PC-3 (cell line): ENCODE measurements at regions not wholly inside any gene's neighbourhood (a gene's known extent, or its start where the extent isn't known, plus 50 kb on each side); places are given as distances from the start of the nearest gene placed in this dataset.

Source experiments
- ATAC-seq: fragments of 200-7000 bp; cut with Tn5 transposase; 2 replicates; pipeline ENCODE4 v1.9.1; 2020; ENCODE audit warnings: mild to moderate bottlenecking, moderate library complexity
- BruUV-seq: library from RNA; stranded (reverse); fragments of 400-500 nt; replicated peaks from 2 replicates; lab custom pipeline; 2021; lab: Mats Ljungman, UMichigan
- CTCF ChIA-PET: fragments of 300-600 bp; sonication (Branson Sonifier 250); formaldehyde crosslinking; loops from one replicate; lab custom pipeline; 2022; ENCODE audit warnings: antibody characterized with exemption; lab: Charles Lee
- POLR2A ChIA-PET: fragments of 300-600 bp; sonication (Branson Sonifier 250); formaldehyde crosslinking; loops from one replicate; lab custom pipeline; 2022; ENCODE audit warnings: antibody characterized with exemption; ENCODE audit not compliant: unreplicated experiment; lab: Charles Lee
- DNase-seq: peaks from one replicate; pipeline ENCODE4 v3.0.0-alpha.2; 2015
- H2AFZ ChIP-seq: fragments of 300-600 bp; sonication (generic); 2 replicates; pipeline ENCODE4 v1.6.0; 2016; ENCODE audit warnings: antibody characterized with exemption, low read length
- H3F3A ChIP-seq: fragments of 300-600 bp; sonication (generic); one replicate; pipeline ENCODE4 v1.6.0; 2017; ENCODE audit warnings: antibody characterized with exemption, low read length, control low read depth, mild to moderate bottlenecking; ENCODE audit not compliant: unreplicated experiment
- H3K27ac ChIP-seq: fragments of 300-600 bp; sonication (generic); 2 replicates; pipeline ENCODE4 v1.5.1; 2016; ENCODE audit warnings: mild to moderate bottlenecking, low read length
- H3K27me3 ChIP-seq: fragments of 300-600 bp; sonication (generic); 2 replicates; pipeline ENCODE4 v1.6.1; 2016; ENCODE audit warnings: low read length, mixed read lengths
- H3K36me3 ChIP-seq: fragments of 300-600 bp; sonication (generic); 2 replicates; pipeline ENCODE4 v1.6.1; 2016; ENCODE audit warnings: low read depth, mixed run types, low read length, mixed read lengths
- H3K4me1 ChIP-seq: fragments of 300-600 bp; sonication (generic); 2 replicates; pipeline ENCODE4 v1.5.1; 2016; ENCODE audit warnings: low read length; ENCODE audit not compliant: insufficient read depth
- H3K4me2 ChIP-seq: fragments of 300-600 bp; sonication (generic); 2 replicates; pipeline ENCODE4 v1.6.0; 2016; ENCODE audit warnings: low read length
- H3K4me3 ChIP-seq: fragments of 300-600 bp; sonication (generic); 2 replicates; pipeline ENCODE4 v1.5.1; 2016; ENCODE audit warnings: mild to moderate bottlenecking, low read length, mixed read lengths
- H3K79me2 ChIP-seq: fragments of 300-600 bp; sonication (generic); 2 replicates; pipeline ENCODE4 v1.6.1; 2017; ENCODE audit warnings: low read length, mixed read lengths
- H3K9ac ChIP-seq: fragments of 300-600 bp; sonication (generic); 2 replicates; pipeline ENCODE4 v1.6.0; 2016; ENCODE audit warnings: mild to moderate bottlenecking, low read length
- H3K9me2 ChIP-seq: fragments of 300-600 bp; sonication (generic); replicated peaks from 2 replicates; pipeline ENCODE4 v1.6.1; 2016; ENCODE audit warnings: mixed run types, low read length, mixed read lengths
- H3K9me3 ChIP-seq: fragments of 300-600 bp; sonication (generic); 2 replicates; pipeline ENCODE4 v1.6.1; 2016; ENCODE audit warnings: low read length, mixed read lengths
- H4K20me1 ChIP-seq: fragments of 300-600 bp; sonication (generic); 2 replicates; pipeline ENCODE4 v1.6.1; 2016; ENCODE audit warnings: low read length, mixed read lengths
- CTCF ChIP-seq: fragments of 300-600 bp; sonication (generic); conservative IDR thresholded peaks from 2 replicates; pipeline ENCODE4 v1.5.1; 2017; ENCODE audit warnings: antibody characterized with exemption, low read depth, mild to moderate bottlenecking, low read length
- EZH2 ChIP-seq: fragments of 300-600 bp; sonication (generic); IDR thresholded peaks from one replicate; pipeline ENCODE4 v1.6.1; 2017; ENCODE audit warnings: antibody characterized with exemption, mild to moderate bottlenecking, low read length; ENCODE audit not compliant: unreplicated experiment
- EZH2phosphoT487 ChIP-seq: fragments of 300-600 bp; sonication (generic); IDR thresholded peaks from 2 replicates; pipeline ENCODE4 v1.6.1; 2018; ENCODE audit warnings: mild to moderate bottlenecking, antibody characterized with exemption, low read length, borderline replicate concordance
- intact Hi-C: fragments of 100-400 bp; cut with micrococcal nuclease; formaldehyde crosslinking; loops from 2 replicates; pipeline ENCODE4 v1.9.0; 2023

- no peaks in the 10 kb centered on the region for H3K9me2 ChIP-seq
- CTCF ChIA-PET, result no interaction called here
- no peak for DNase-seq
- no peaks in the 10 kb centered on the region for H3F3A ChIP-seq
- H3K27ac ChIP-seq, result no peak overlapping the region
- H2AFZ ChIP-seq, result no peak overlapping the region
- no peaks in the 10 kb centered on the region for H3K36me3 ChIP-seq
- intact Hi-C loops, result no loop called here
- peaks cover 11% of the 10 kb centered on the region; the same call in 1 of the 2 replicates for H3K27me3 ChIP-seq
- H3K79me2 ChIP-seq, result no peaks in the 10 kb centered on the region
- no peak for ATAC-seq
- no peaks in the 10 kb centered on the region for H3K9me3 ChIP-seq
- H3K9ac ChIP-seq, result no peak overlapping the region
- no peak overlapping the region for H3K4me2 ChIP-seq
- H3K4me1 ChIP-seq, result peaks cover 24% of the 10 kb centered on the region
- no TSS peak for BruUV-seq
- POLR2A ChIA-PET, result interaction anchor here (0.6 to 0.7 kb wide), 2 partner anchors 78 to 81 kb away, joined by 3 read pairs; no protein-coding TSS in a partner anchor
- TF ChIP-seq CTCF (no peak), EZH2phosphoT487 (no peak), EZH2 (no peak)
- H3K4me3 ChIP-seq, result no peak overlapping the region
- H4K20me1 ChIP-seq, result no peaks in the 10 kb centered on the region
These were observed 55.6 kb upstream of the STXBP5L start for GRCh38 chr3:120852412-120852811.

DNA sequence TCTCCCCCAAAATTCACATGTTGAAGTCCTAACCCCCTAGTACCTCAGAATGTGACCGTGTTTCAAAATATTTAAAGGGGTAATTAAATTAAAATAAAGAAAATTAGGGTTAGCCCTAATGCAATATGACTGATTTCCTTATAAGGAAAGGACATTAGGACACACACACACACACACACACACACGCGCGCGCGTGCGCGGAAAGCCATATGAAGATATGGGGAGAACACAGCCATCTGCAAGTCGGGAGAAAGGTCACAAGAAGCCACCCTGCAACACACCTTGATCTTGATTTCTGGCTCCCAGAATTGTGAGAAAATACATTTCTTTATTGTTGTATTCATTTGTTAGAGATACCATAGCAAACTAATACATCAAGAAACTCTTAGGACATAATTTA lies 54.6 kb upstream of the STXBP5L start:
- Histone ChIP-seq H3K4me2 (no peak overlapping the region), H3K9me3 (no peaks in the 10 kb centered on the region), H3K9ac (no peak overlapping the region), H4K20me1 (no peaks in the 10 kb centered on the region), H3K79me2 (no peaks in the 10 kb centered on the region), H3F3A (no peaks in the 10 kb centered on the region), H3K36me3 (no peaks in the 10 kb centered on the region), H3K9me2 (no peaks in the 10 kb centered on the region), H2AFZ (no peak overlapping the region), H3K27me3 (peaks cover 6% of the 10 kb centered on the region; the same call in 1 of the 2 replicates), H3K27ac (no peak overlapping the region), H3K4me3 (no peak overlapping the region), H3K4me1 (peaks cover 28% of the 10 kb centered on the region)
- no peak for DNase-seq
- CTCF ChIA-PET, result no interaction called here
- POLR2A ChIA-PET, result no interaction called here
- TF ChIP-seq EZH2phosphoT487, result no peak
- TF ChIP-seq CTCF, result no peak
- no TSS peak for BruUV-seq
- no peak for ATAC-seq
- intact Hi-C loops, result no loop called here

GRCh38 chr3:120854908-120855526 lies 53.0 kb upstream of the STXBP5L start:
- peak; percentile 66 for ATAC-seq
- CTCF ChIA-PET, result no interaction called here

More at GRCh38 chr3:120854908-120855526, 53.0 kb upstream of the STXBP5L start:
- POLR2A ChIA-PET, result interaction anchor here (0.6 kb wide), 1 partner anchor 1615 kb away, joined by 3 read pairs; no protein-coding TSS in a partner anchor
- no TSS peak for BruUV-seq
- H3K9me3 ChIP-seq, result no peaks in the 10 kb centered on the region
- no peak for TF ChIP-seq EZH2
- no peak for TF ChIP-seq EZH2phosphoT487
- no peak for TF ChIP-seq CTCF
- 0 out of 2 replicates have a peak overlapping the region, but pooled peaks have one; percentile 18 for H3K4me2 ChIP-seq
- no peaks in the 10 kb centered on the region for H4K20me1 ChIP-seq
- intact Hi-C loops, result no loop called here
- peaks cover 34% of the 10 kb centered on the region for H3K4me1 ChIP-seq
- H3K4me3 ChIP-seq, result no peak overlapping the region
- no peaks in the 10 kb centered on the region for H3K79me2 ChIP-seq
- no peak overlapping the region for H3K27ac ChIP-seq
- DNase-seq, result peak; percentile 63
- no peak overlapping the region for H2AFZ ChIP-seq
- H3F3A ChIP-seq, result no peaks in the 10 kb centered on the region
- peaks cover 1% of the 10 kb centered on the region; the same call in 1 of the 2 replicates for H3K27me3 ChIP-seq
- no peaks in the 10 kb centered on the region for H3K9me2 ChIP-seq
- H3K36me3 ChIP-seq, result no peaks in the 10 kb centered on the region
- H3K9ac ChIP-seq, result no peak overlapping the region
